ENCODE measurements at regions not wholly inside any gene's neighbourhood (a gene's known extent, or its start where the extent isn't known, plus 50 kb on each side); places are given as distances from the start of the nearest gene placed in this dataset.

DNA sequence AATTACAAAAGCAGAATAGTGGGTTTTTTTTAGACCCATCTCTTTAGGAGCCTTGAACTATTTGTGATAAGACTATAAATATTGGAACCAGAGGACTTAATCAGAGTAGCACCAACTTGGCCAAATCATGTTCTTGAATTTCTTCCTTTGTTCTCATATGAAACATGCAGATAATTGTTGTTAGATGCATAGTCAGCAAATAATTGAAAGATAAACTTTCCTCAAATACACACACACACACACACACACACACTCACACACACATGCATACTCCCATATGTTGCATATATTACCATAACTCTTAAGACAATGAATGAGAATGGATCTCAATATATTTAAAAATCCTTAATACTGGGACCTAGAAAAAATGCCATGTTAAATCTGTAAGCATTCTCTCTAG, 310.4 kb downstream of the KCNJ2 start:
- Histone ChIP-seq H3K27ac (no peak overlapping the region), H3K4me1 (no peaks in the 10 kb centered on the region), H3K36me3 (no peaks in the 10 kb centered on the region), H3K9me3 (peaks cover 0 to 7% (median 2%) of the 10 kb centered on the region in 4 donors), H3K4me3 (no peak overlapping the region), H3K27me3 (no peaks in the 10 kb centered on the region)
- TF ChIP-seq, protein P1, sequence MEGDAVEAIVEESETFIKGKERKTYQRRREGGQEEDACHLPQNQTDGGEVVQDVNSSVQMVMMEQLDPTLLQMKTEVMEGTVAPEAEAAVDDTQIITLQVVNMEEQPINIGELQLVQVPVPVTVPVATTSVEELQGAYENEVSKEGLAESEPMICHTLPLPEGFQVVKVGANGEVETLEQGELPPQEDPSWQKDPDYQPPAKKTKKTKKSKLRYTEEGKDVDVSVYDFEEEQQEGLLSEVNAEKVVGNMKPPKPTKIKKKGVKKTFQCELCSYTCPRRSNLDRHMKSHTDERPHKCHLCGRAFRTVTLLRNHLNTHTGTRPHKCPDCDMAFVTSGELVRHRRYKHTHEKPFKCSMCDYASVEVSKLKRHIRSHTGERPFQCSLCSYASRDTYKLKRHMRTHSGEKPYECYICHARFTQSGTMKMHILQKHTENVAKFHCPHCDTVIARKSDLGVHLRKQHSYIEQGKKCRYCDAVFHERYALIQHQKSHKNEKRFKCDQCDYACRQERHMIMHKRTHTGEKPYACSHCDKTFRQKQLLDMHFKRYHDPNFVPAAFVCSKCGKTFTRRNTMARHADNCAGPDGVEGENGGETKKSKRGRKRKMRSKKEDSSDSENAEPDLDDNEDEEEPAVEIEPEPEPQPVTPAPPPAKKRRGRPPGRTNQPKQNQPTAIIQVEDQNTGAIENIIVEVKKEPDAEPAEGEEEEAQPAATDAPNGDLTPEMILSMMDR (IDR thresholded peaks at IDR 0.05): no peak
- no peak for TF ChIP-seq POLR2A (IDR thresholded peaks at IDR 0.05)
- no peak for DNase-seq

DNA sequence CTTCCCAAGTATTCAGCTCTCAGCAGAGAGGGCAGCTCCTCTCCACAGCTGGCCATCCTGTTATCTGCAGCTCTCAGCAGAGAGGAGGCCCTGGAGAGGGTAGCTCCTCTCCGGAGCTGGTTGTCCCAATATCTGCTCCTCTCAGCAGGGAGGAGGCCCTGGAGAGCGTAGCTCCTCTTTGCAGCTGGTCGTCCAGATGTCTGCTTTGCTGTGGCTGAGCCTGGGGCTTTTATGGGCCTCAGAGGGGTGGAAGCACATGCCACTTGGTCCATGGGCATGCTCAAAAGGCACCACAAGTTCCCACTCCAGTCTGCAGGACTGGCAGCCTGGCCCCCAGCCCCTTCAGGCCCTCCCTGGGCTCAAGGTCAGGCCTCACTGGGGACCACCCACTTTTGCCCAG, 314.3 kb downstream of the KCNJ2 start:
- Histone ChIP-seq H3K27ac (no peak overlapping the region), H3K9me3 (peaks cover 0 to 7% (median 2%) of the 10 kb centered on the region in 4 donors), H3K4me3 (no peak overlapping the region), H3K36me3 (no peaks in the 10 kb centered on the region), H3K27me3 (no peaks in the 10 kb centered on the region), H3K4me1 (no peaks in the 10 kb centered on the region)
- DNase-seq: no peak
- TF ChIP-seq POLR2A (IDR thresholded peaks at IDR 0.05): no peak
- TF ChIP-seq, protein P1 (IDR thresholded peaks at IDR 0.05): no peak

DNA sequence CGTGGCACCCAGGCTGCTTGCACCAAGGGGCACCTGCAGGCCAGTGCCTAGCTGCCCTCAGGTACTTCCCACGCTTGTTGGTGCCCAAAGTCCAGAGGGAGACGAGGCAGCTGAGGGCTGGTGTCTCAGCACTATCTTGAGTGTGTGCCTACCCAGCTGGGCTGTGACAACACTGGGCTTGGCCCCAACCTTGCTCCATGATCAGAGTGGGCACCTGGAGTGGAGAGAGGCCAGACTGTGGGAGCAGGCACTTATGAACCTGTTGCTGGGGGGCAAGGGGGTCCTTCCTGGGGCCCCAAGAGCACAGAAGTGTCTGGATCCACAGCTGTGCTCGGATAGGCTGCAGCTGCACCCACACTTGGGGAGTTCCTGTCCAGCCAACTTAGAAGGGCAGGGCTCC, 314.7 kb downstream of the KCNJ2 start:
- Histone ChIP-seq H3K27ac (no peak overlapping the region), H3K4me3 (no peak overlapping the region), H3K4me1 (no peaks in the 10 kb centered on the region), H3K36me3 (no peaks in the 10 kb centered on the region), H3K9me3 (peaks cover 0 to 7% (median 2%) of the 10 kb centered on the region in 4 donors), H3K27me3 (no peaks in the 10 kb centered on the region)
- DNase-seq: no peak
- no peak for TF ChIP-seq POLR2A (IDR thresholded peaks at IDR 0.05)
- TF ChIP-seq, protein P1 (IDR thresholded peaks at IDR 0.05): no peak

DNA sequence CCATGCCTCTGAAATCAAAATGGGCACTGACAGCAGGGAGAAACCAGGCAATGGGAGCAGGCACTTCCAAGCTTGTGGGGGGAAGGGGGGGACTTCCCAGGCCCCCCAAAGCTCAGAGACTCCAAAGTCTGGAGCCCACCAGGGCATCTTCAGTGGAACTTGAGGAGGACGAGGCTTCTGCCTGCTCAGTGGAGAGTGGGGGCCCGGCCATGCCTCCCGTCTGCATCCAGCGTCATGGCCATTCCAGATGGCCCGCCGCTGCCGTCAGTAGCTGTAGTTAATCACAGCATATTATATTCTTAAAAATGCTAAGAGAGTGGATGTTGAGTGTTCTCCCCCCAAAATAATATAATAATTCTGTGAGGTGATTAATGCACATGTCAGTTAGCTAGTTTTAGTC, 315.2 kb downstream of the KCNJ2 start:
- no peak overlapping the region for H3K4me3 ChIP-seq
- H3K4me1 ChIP-seq: no peaks in the 10 kb centered on the region
- TF ChIP-seq, protein P1 (IDR thresholded peaks at IDR 0.05): no peak
- no peak for TF ChIP-seq POLR2A (IDR thresholded peaks at IDR 0.05)
- no peaks in the 10 kb centered on the region for H3K36me3 ChIP-seq
- H3K9me3 ChIP-seq: peaks cover 0 to 7% (median 2%) of the 10 kb centered on the region in 4 donors
- H3K27ac ChIP-seq: no peak overlapping the region
- no peak for DNase-seq
- no peaks in the 10 kb centered on the region for H3K27me3 ChIP-seq

DNA sequence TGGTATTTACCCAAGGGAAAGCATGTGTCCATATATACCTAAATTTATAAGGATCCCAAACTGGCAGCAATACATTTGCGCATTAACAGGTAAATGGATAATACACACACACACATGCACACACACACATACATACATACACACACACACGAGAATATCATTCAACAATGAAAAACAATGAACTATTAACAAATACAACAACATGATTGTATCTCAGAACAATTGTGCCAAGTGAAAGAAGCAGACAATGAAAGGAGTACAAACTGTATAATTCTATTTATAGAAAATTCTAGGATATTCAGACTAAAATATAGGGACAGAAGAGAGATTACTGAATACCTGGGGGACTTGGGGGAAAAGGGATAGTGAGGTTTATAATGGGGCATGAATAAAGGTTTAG, 323.0 kb downstream of the KCNJ2 start:
- H3K27me3 ChIP-seq: no peaks in the 10 kb centered on the region
- no peak overlapping the region for H3K4me3 ChIP-seq
- H3K27ac ChIP-seq: no peak overlapping the region
- TF ChIP-seq, protein P1 (IDR thresholded peaks at IDR 0.05): no peak
- no peak for TF ChIP-seq POLR2A (IDR thresholded peaks at IDR 0.05)
- no peak for DNase-seq
- H3K4me1 ChIP-seq: no peaks in the 10 kb centered on the region
- no peaks in the 10 kb centered on the region for H3K36me3 ChIP-seq
- H3K9me3 ChIP-seq: no peaks in the 10 kb centered on the region

DNA sequence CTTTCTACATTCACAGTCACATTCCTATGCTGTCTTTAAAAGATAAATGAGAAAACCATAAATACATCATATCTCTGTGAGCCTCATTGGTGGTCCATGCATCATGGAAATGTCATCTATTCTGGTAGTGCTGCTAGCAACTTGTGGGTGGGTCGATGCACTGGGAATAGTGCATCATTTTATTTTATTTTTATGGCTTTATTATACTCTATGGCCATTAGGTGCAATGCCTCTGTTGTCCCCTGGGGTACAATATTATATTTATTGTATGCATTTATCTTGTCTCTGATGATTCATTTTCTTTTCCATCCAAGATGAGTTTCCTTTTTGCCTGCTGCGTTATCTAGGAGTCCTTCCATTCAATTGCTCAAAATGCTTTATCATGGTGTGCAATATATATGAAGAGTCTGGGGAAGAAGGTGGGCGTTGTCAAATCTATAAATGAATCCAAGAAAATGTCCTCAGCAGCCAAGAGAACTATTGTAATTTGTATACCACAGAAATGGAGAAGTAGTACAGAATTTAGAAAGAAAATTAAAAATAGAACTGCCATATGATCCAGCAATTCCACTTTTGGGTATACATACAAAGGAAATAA, 324.0 kb downstream of the KCNJ2 start:
- DNase-seq: no peak
- Histone ChIP-seq H3K4me3 (no peak overlapping the region), H3K27me3 (no peaks in the 10 kb centered on the region), H3K27ac (no peak overlapping the region), H3K4me1 (no peaks in the 10 kb centered on the region), H3K9me3 (no peaks in the 10 kb centered on the region), H3K36me3 (no peaks in the 10 kb centered on the region)
- TF ChIP-seq, protein P1 (IDR thresholded peaks at IDR 0.05): peak in 1 of 6 experiments; percentile 8
- no peak for TF ChIP-seq POLR2A (IDR thresholded peaks at IDR 0.05)

Data from Peyer's patch (tissue), 4 donors.